Stomach (tissue), 8 donors: ENCODE measurements at regions not wholly inside any gene's neighbourhood (a gene's known extent, or its start where the extent isn't known, plus 50 kb on each side); places are given as distances from the start of the nearest gene placed in this dataset.
"Not testable (repeated sequence)": the region's sequence is repeated elsewhere in the genome, so short reads cannot be mapped to it uniquely, and the experiment has no call there.

Source experiments
- DNase-seq, 2 donors: peaks; one replicate each; pipeline versions ENCODE4 v3.0.0 to v3.0.0-alpha.2; 2013 to 2019
- H3K27ac ChIP-seq, 5 donors: fragments of 200-600 bp in 4 of 5; sonication (generic) in 4 of 5; one replicate each; pipeline ENCODE4 v1.5.1; 2013 to 2019; ENCODE audit warnings: mild to moderate bottlenecking in 1 of 5, moderate library complexity in 1 of 5
- H3K27me3 ChIP-seq, 3 donors: fragments of 200-600 bp; sonication (generic); one replicate each; pipeline ENCODE4 v1.5.1; 2017 to 2019; ENCODE audit warnings: mixed run types in 1 of 3
- H3K36me3 ChIP-seq, 4 donors: fragments of 200-600 bp; sonication (generic); 1 replicate in 3 of 4; 2 replicates in 1 of 4; pipeline ENCODE4 v1.5.1; 2016 to 2019
- H3K4me1 ChIP-seq, 4 donors: fragments of 200-600 bp; sonication (generic); one replicate each; pipeline ENCODE4 v1.5.1; 2016 to 2019
- H3K4me3 ChIP-seq, 4 donors: fragments of 200-600 bp; sonication (generic) in 3 of 4; one replicate each; pipeline ENCODE4 v1.5.1; 2016 to 2019; ENCODE audit warnings: mild to moderate bottlenecking in 1 of 4
- H3K9me3 ChIP-seq, 4 donors: fragments of 200-600 bp; sonication (generic); one replicate each; pipeline ENCODE4 v1.5.1; 2016 to 2019
- EP300 ChIP-seq: sonication (generic); formaldehyde crosslinking; IDR thresholded peaks from one replicate; pipeline ENCODE4 v1.6.1; 2017; ENCODE audit warnings: antibody characterized with exemption
- POLR2A ChIP-seq, 4 donors: fragments of 450-650 bp; IDR thresholded peaks; one replicate each; pipeline ENCODE4 v1.6.1; 2016; ENCODE audit warnings: antibody characterized with exemption in 4 of 4, control low read depth in 2 of 4, mild to moderate bottlenecking in 1 of 4, moderate library complexity in 1 of 4
- POLR2AphosphoS5 ChIP-seq, 3 donors: sonication (generic); formaldehyde crosslinking; IDR thresholded peaks; one replicate each; pipeline ENCODE4 v1.6.1; 2016; ENCODE audit warnings: antibody characterized with exemption in 3 of 3
- WGBS, 5 donors: extraction: QIAGEN DNeasy Blood & Tissue Kit in 3 of 5; methylation state at CpG; one replicate each; pipeline versions ENCODE4 v1.1.5 to v1.1.7; 2013 to 2018; 5-methylcytosine and 5-hydroxymethylcytosine counted together
- intact Hi-C: fragments of 100-400 bp; cut with DNase I; formaldehyde crosslinking; loops from one replicate; pipeline ENCODE4 v1.15.1; 2023; ENCODE audit warnings: low total_unique reads
- TF ChIP-seq, protein P1 (sequence below), 7 experiments: fragments of 450-650 bp in 4 of 7; fragments of 200-600 bp in 3 of 7; sonication (generic) in 3 of 7; IDR thresholded peaks; one replicate each; pipeline ENCODE4 v1.5.1; 2016 to 2019; ENCODE audit warnings: antibody characterized with exemption in 7 of 7, control low read depth in 2 of 7, mild to moderate bottlenecking in 1 of 7
- donor health status: healthy with polysubstance abuse.
- donor health status: Bipolar disorder and iron deficiency.
- donor health status: healthy.

DNA sequence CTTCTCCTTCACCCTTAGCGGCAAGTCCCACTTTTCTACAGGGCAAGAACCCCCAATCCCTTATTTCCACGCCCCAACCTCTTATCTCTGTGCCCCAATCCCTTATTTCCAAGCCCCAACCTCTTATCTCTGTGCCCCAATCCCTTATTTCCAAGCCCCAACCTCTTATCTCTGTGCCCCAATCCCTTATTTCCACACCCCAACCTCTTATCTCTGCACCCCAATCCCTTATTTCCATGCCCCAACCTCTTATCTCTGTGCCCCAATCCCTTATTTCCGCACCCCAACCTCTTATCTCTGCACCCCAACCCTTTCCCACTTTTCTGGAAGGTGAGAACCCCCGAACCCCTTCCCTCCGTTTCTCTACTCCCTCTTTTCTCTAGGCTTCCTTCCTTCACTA lies 116.1 kb upstream of the GJE1 start:
- intact Hi-C loops, H3K4me1 ChIP-seq, H3K4me3 ChIP-seq, DNase-seq, H3K27ac ChIP-seq, H3K27me3 ChIP-seq, H3K36me3 ChIP-seq, H3K9me3 ChIP-seq: not testable (repeated sequence)
- WGBS, 5 donors = 58 to 73% (median 67%) methylated on average over 4 to 5 of the region's 5 CpGs

DNA sequence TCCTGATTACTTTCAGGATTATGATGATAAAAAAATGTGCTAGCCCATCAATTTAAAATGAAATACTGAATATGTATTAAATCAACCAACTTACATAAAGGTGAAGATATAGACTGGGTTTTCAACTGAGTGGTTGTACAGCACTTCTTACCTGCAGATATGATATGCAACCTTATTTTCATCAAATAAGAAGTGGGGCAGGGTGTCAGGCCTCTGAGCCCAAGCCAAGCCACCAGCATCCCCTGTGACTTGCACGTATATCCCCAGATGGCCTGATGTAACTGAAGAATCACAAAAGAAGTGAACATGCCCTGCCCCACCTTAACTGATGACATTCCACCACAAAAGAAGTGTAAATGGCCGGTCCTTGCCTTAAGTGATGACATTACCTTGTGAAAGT lies 117.3 kb upstream of the GJE1 start:
- intact Hi-C loops, H3K36me3 ChIP-seq, DNase-seq, H3K27me3 ChIP-seq, H3K4me3 ChIP-seq, H3K9me3 ChIP-seq, H3K27ac ChIP-seq, H3K4me1 ChIP-seq: not testable (repeated sequence)
- 34 to 63% (median 49%) methylated on average over 1 to 2 of the region's 2 CpGs for WGBS, 5 donors

DNA sequence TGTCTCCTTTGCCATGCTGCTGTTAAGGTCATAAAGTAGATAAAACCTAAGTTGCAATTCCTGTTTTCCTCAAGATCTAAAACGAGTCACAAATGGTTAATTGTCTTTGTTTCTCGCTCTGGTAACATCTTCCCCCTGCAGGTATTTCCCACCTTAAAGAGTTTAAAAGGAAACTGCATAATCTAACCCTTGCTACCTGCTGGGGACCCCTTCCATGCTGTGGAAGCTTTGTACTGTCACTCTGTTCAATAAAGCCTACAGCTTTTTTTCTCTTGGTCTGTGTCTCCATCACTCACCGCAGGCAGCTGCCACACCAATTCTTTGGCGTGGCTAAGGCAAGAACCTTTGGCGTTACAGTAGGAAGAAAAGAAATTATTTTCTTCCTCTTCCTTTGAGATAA lies 117.7 kb upstream of the GJE1 start:
- no peak for DNase-seq
- H3K36me3 ChIP-seq = no peaks in the 10 kb centered on the region
- peaks cover 0 to 6% (median 0%) of the 10 kb centered on the region in 4 donors for H3K4me1 ChIP-seq
- intact Hi-C loops = no loop called here
- TF ChIP-seq, protein P1, sequence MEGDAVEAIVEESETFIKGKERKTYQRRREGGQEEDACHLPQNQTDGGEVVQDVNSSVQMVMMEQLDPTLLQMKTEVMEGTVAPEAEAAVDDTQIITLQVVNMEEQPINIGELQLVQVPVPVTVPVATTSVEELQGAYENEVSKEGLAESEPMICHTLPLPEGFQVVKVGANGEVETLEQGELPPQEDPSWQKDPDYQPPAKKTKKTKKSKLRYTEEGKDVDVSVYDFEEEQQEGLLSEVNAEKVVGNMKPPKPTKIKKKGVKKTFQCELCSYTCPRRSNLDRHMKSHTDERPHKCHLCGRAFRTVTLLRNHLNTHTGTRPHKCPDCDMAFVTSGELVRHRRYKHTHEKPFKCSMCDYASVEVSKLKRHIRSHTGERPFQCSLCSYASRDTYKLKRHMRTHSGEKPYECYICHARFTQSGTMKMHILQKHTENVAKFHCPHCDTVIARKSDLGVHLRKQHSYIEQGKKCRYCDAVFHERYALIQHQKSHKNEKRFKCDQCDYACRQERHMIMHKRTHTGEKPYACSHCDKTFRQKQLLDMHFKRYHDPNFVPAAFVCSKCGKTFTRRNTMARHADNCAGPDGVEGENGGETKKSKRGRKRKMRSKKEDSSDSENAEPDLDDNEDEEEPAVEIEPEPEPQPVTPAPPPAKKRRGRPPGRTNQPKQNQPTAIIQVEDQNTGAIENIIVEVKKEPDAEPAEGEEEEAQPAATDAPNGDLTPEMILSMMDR (IDR thresholded peaks at IDR 0.05) = no peak
- TF ChIP-seq POLR2A (IDR thresholded peaks at IDR 0.05) = no peak
- no peak for TF ChIP-seq POLR2AphosphoS5 (IDR thresholded peaks at IDR 0.05)
- no peak for TF ChIP-seq EP300
- no peak overlapping the region for H3K27ac ChIP-seq
- no peak overlapping the region for H3K4me3 ChIP-seq
- H3K27me3 ChIP-seq = no peaks in the 10 kb centered on the region
- WGBS, 5 donors = 7 to 26% (median 16%) methylated on average over 5 of the region's 5 CpGs
- H3K9me3 ChIP-seq = no peaks in the 10 kb centered on the region

DNA sequence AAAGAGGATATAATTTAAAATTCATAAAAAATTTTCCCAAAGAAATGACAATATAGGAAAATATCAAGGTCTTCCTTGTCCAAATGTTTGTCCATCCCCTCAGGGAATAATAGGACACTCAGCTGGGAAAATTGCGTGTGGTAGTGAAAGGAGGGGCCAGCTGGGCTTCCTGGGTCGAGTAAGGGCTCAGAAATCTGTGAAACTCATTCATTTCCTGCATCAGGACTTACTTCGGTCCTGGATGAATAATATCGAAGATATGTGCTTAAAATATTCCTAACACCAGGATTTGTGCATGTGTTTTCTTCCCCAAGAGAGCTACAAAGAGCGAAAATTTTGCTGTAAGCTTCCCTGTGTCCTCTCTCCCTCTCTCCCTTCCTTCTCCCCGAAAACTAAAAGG lies 118.2 kb upstream of the GJE1 start:
- Histone ChIP-seq H3K36me3 (no peaks in the 10 kb centered on the region), H3K27me3 (no peaks in the 10 kb centered on the region), H3K9me3 (no peaks in the 10 kb centered on the region), H3K4me1 (peaks cover 0 to 6% (median 0%) of the 10 kb centered on the region in 4 donors), H3K4me3 (no peak overlapping the region), H3K27ac (no peak overlapping the region)
- WGBS, 5 donors = 11 to 22% (median 16%) methylated on average over 6 of the region's 6 CpGs
- intact Hi-C loops = no loop called here
- DNase-seq = no peak
- TF ChIP-seq EP300 (no peak), POLR2AphosphoS5 (IDR thresholded peaks at IDR 0.05) (no peak), POLR2A (IDR thresholded peaks at IDR 0.05) (no peak)
- TF ChIP-seq, protein P1 (IDR thresholded peaks at IDR 0.05) = no peak

DNA sequence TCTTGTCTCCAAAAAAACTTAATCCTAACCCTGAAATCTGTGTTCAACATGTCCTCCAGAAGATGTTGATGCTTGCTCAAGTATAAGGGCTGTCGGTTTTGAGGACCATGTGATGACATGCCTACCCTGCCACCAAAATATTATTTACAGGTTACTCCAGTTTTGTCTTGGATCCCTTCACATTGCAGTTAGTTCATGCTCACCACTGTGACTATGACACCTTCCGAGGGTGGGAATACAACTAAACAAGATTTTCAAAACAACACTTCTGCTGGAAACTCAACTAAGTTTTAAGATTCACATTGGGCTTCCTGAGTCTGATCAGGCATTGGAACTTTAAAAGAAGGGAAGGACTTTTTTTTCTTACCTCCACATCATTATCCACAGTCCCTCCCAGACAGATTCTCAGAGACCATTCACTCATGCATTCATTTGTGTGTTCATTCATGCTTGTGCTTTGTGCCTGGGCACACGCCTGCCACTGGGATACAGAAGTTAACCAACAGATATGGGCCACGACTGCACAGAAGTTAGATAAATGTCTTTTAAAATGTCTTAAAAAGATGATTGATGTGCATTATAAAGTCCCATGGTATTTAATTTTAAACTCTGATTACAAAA lies 118.7 kb upstream of the GJE1 start:
- Histone ChIP-seq H3K27me3 (no peaks in the 10 kb centered on the region), H3K4me3 (no peak overlapping the region), H3K9me3 (no peaks in the 10 kb centered on the region), H3K36me3 (no peaks in the 10 kb centered on the region), H3K27ac (no peak overlapping the region), H3K4me1 (peaks cover 0 to 6% (median 0%) of the 10 kb centered on the region in 4 donors)
- TF ChIP-seq POLR2AphosphoS5 (IDR thresholded peaks at IDR 0.05) = no peak
- no peak for TF ChIP-seq POLR2A (IDR thresholded peaks at IDR 0.05)
- TF ChIP-seq, protein P1 (IDR thresholded peaks at IDR 0.05) = no peak
- intact Hi-C loops = no loop called here
- DNase-seq = no peak
- 56 to 62% (median 56%) methylated on average over 4 of the region's 4 CpGs for WGBS, 5 donors
